AG08396 (cell line): ENCODE measurements at regions not wholly inside any gene's neighbourhood (a gene's known extent, or its start where the extent isn't known, plus 50 kb on each side); places are given as distances from the start of the nearest gene placed in this dataset.
A peak's percentile ranks its signal among the peaks of the same experiment; 100 is the strongest.

ENCODE experiments used
- DNase-seq: peaks from one replicate; pipeline ENCODE4 v3.0.0; 2012; ENCODE audit warnings: low spot score, mixed read lengths

- DNase-seq = no peak
Observed at GRCh38 chr5:124923131-124923530, 176.7 kb upstream of the ZNF608 start.

GRCh38 chr5:124924729-124925128, 178.3 kb upstream of the ZNF608 start:
- DNase-seq = no peak

- no peak for DNase-seq
Observed at GRCh38 chr5:124927735-124928134, 181.3 kb upstream of the ZNF608 start.

GRCh38 chr5:124929000-124929399, 182.6 kb upstream of the ZNF608 start:
- DNase-seq = no peak

GRCh38 chr5:124932791-124933600, 186.6 kb upstream of the ZNF608 start:
- DNase-seq = peak; percentile 15

- no peak for DNase-seq
Observed at GRCh38 chr5:124935065-124935464, 188.6 kb upstream of the ZNF608 start.

- no peak for DNase-seq
Observed at GRCh38 chr5:124936626-124936933, 190.1 kb upstream of the ZNF608 start.

- no peak for DNase-seq
Observed at GRCh38 chr5:124941051-124942049, 194.9 kb upstream of the ZNF608 start.

- no peak for DNase-seq
Observed at GRCh38 chr5:124948062-124948753, 201.8 kb upstream of the ZNF608 start.

GRCh38 chr5:124948754-124949275, 202.4 kb upstream of the ZNF608 start:
- no peak for DNase-seq

- DNase-seq = no peak
Observed at GRCh38 chr5:124949862-124950261, 203.4 kb upstream of the ZNF608 start.

- no peak for DNase-seq
Observed at GRCh38 chr5:124951105-124951504, 204.7 kb upstream of the ZNF608 start.

- no peak for DNase-seq
Observed at GRCh38 chr5:124951661-124952060, 205.2 kb upstream of the ZNF608 start.

GRCh38 chr5:124952079-124952478, 205.6 kb upstream of the ZNF608 start:
- no peak for DNase-seq

- DNase-seq = no peak
Observed at GRCh38 chr5:124952566-124952965, 206.1 kb upstream of the ZNF608 start.

- DNase-seq = no peak
Observed at GRCh38 chr5:124954784-124955183, 208.3 kb upstream of the ZNF608 start.

- no peak for DNase-seq
Observed at GRCh38 chr5:124956471-124957029, 210.1 kb upstream of the ZNF608 start.

- DNase-seq = no peak
Observed at GRCh38 chr5:124957063-124957462, 210.6 kb upstream of the ZNF608 start.

- DNase-seq = no peak
Observed at GRCh38 chr5:124960266-124960665, 213.8 kb upstream of the ZNF608 start.

GRCh38 chr5:124961521-124961920, 215.1 kb upstream of the ZNF608 start:
- DNase-seq = no peak

- DNase-seq = no peak
Observed at GRCh38 chr5:124962111-124962510, 215.7 kb upstream of the ZNF608 start.

GRCh38 chr5:124962735-124963134, 216.3 kb upstream of the ZNF608 start:
- no peak for DNase-seq
